HG03354 (cell line): ENCODE measurements at regions not wholly inside any gene's neighbourhood (a gene's known extent, or its start where the extent isn't known, plus 50 kb on each side); places are given as distances from the start of the nearest gene placed in this dataset.

Experiments used
- ATAC-seq: cut with Tn5 transposase; IDR thresholded peaks from one replicate; pipeline ENCODE4 v1.9.1; 2021; ENCODE audit warnings: mild to moderate bottlenecking; ENCODE audit not compliant: unreplicated experiment, poor library complexity, severe bottlenecking

DNA sequence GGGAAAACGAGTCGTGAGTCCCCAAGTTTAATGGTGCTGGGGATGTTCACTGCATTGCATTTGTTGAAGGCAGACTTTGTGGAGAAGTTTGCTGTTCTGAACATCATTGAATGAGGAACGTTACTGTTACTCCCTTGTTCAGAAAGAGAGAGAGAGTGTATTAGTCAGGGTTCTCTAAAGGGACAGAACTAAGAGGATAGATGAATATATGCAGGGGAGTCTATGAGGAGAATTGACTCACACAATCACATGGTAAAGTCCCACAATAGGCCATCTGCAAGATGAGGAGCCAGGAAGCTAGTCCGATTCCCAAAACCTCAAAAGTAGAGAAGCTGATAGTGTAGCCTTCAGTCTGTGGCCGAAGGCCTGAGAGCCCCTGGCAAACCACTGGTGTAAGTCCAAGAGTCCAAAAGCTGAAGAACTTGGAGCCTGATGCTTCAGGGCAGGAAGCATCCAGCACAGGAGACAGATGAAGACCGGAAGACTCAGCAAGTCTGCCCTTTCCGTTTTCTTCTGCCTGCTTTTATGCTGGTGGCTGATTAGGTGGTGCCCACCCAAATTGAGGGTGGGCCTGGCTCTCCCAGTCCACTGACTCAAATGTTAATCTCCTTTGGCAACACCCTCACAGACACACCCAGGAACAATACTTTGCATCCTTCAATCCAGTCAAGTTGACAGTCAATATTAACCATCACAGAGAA, 223.5 kb upstream of the PCSK2 start:
- ATAC-seq, result no peak

DNA sequence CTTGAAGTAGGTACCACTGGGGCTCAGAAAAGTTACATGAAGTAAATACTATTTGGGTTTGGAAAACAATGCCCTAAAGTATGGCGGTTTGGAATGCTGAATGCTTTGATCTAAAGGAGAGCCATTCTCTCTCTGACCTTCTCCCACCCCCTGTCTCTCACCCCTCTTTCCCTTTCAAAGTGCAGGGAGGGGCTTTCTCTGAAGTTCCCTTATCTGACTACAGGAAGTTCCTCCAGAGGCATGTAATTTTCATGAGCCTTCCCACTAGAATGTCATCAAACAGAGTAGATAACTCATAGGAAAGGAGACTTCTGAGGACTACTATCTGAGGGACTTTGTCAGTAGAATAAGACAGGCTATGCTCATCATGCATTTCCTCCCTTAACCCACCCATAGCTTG, 216.7 kb upstream of the PCSK2 start:
- ATAC-seq, result no peak

GRCh38 chr20:17012546-17013226, 214.2 kb upstream of the PCSK2 start:
- ATAC-seq, result no peak

DNA sequence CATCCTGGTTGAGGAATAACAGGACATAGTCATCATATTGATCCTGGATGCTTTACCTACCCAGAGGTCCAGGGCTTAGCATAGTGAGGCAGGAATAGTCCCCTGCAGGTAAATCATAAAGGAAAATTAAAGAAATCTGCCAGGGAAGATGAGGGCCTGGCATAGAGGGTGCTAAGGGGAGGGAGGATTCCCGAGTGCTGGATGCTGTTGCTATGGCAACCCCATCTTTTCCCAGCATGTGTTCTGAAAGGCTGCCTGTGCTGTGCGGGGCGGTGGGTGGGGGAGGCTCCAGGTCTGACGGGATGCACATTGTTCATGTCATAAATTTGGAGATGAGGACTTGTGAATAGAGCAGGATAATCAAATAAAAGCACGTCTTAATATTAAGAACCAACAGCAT, 212.6 kb upstream of the PCSK2 start:
- no peak for ATAC-seq

- no peak for ATAC-seq
Measured at GRCh38 chr20:17014756-17015366, 212.0 kb upstream of the PCSK2 start.

GRCh38 chr20:17017232-17017631, 209.6 kb upstream of the PCSK2 start:
- no peak for ATAC-seq

GRCh38 chr20:17021481-17021880, 205.4 kb upstream of the PCSK2 start:
- ATAC-seq, result no peak

DNA sequence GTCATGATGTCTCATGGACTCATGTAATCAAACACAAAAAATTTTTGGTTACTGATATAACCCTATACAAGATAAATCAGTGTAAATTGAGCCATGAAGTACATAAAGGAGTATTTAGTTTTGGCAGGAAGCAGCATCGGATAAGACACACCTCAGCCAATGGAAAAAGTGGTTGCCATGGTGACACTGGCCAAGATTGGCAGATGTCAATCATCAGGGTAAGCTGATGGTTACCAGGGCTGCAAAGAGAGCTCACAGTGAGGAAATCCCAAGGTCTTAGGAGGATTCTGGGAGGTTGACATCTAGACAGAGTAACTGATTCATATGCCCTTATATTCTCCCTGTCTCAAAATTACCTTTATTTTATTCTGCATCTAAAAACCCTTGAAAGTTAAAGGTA, 203.8 kb upstream of the PCSK2 start:
- no peak for ATAC-seq

GRCh38 chr20:17023806-17024205, 203.0 kb upstream of the PCSK2 start:
- ATAC-seq, result no peak

DNA sequence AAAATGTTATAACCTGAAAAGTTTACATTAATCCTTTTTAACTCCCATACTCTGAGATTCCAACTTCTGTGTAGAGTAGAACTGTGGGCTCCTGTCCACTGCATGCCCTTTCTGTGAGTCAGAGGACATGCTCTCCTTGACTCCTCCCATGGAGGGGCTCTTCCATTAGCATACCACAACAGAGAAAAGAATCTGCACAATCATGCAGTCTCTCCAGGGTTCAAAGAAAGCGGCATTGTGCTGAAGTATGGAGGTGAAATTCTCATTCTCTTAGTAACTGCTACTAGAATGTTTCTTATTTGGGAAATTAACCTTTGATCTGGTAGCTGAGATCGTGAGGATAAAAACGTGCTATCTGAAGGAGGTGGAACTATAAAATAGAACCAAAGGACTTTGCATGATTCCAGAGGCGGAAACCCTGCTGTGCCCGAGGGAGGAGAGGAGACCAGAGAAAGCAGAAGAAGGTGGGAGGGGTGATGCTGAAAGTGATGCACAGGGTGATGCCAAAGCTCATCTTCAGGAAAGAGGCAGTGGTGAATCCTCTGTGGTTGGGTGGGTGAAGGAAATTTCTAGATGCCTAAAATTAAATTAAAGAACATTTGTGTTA, 202.2 kb upstream of the PCSK2 start:
- ATAC-seq, result no peak

DNA sequence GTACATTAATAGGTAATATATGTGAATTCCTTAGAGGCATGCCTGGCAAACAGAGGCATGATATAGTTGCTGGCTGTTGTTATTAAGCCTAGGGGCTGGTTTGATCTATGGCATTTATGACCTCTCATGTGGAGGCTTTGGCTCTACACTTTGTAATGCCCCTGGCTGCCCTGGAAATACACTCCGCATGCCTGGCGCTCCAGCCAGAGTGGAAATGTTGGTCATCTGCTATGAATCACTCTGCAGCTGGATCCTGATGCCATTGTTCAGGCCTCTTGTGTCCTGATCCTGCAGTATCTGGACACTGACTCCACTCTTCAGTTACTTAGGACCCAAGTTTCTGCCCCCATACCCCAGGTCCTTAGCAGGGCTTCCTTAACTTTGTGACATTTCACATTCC, 200.5 kb upstream of the PCSK2 start:
- ATAC-seq, result no peak

- ATAC-seq, result no peak
Measured at GRCh38 chr20:17029698-17030097, 197.1 kb upstream of the PCSK2 start.

DNA sequence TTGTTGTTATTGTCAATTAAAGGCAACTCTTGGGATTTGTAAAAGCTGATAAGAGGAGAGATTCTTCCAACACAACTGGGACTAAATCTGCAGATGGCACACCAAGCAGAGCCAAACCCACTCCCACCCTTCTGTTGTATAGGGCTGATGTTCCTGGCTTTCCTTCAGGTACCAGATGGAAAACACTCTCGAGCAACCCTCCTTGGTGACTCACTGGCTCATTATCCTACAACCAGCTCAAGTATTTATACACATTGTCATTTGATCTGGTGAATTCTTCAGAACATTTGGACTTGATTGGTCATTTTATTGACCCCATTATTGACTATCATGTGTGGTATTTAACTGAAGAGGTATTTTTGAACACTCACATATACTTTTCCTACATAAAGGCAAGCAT, 190.3 kb upstream of the PCSK2 start:
- ATAC-seq, result no peak

GRCh38 chr20:17042122-17042521, 184.7 kb upstream of the PCSK2 start:
- no peak for ATAC-seq

- ATAC-seq, result no peak
Measured at GRCh38 chr20:17043323-17043722, 183.5 kb upstream of the PCSK2 start.

DNA sequence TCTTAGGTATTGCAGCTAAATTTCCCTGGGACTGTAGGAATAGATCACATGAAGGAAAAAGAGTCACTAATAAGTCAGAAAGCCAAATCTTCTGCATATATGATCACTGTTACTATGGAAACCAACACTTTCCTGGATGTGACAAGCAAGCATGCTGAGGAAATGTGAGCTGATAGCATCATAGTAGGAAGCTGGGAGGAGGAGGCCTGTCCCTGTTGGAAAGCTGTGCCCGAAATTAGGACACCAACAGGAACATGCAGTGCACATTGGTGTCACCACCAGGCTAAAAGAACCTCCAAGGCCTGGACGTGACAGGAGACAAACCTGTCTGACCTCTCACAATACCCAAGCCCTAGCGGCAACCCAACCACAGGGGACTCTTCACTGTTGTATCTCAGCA, 181.9 kb upstream of the PCSK2 start:
- no peak for ATAC-seq

DNA sequence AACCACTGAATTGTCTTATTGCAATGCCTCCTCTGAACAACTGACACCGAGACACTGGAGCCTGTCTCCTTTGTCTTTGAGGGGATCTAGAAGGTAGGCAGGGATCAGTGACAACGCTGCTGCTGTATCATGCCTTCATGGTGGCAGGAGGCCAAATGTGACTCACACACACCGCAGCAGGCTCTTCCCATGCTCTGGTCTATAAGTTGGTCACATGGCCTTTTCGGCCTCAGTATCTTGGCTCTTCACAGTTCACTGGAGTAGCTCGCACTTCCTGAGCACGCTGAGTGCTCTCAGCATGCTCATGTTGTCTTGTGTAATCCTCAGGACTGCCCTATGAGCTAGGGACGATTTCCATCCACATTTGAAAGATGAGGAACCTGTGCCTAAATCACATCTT, 167.4 kb upstream of the PCSK2 start:
- no peak for ATAC-seq

DNA sequence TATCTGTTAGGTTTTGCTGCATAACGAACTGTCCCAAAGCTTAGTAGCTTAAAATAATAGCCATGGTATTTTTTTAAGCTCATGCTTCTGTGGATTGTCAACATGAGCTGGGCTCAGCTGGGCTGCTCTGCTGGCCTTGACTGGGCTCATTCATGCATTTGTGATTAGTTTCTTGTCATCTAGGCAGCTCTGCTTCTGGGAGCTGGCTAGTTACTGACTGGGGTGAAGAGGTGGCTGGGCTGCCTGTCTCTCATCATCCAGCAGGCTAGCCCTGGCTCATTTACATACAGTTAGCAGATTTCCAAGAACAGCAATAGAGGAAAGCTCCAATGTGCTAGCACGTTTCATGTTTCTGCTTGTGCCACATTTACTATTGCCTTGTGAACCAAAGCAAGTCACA, 165.1 kb upstream of the PCSK2 start:
- ATAC-seq, result no peak

- no peak for ATAC-seq
Measured at GRCh38 chr20:17062712-17063111, 164.1 kb upstream of the PCSK2 start.

- no peak for ATAC-seq
Measured at GRCh38 chr20:17066902-17067301, 159.9 kb upstream of the PCSK2 start.
